Skeletal muscle satellite cell (primary cell): ENCODE measurements at regions not wholly inside any gene's neighbourhood (a gene's known extent, or its start where the extent isn't known, plus 50 kb on each side); places are given as distances from the start of the nearest gene placed in this dataset.
"Not testable (repeated sequence)": the region's sequence is repeated elsewhere in the genome, so short reads cannot be mapped to it uniquely, and the experiment has no call there.

Experiments
- H3K27me3 ChIP-seq: 2 replicates; pipeline ENCODE4 v1.7.0; 2013; ENCODE audit warnings: low read length; ENCODE audit not compliant: control insufficient read depth, insufficient read depth
- H3K36me3 ChIP-seq: 2 replicates; pipeline ENCODE4 v1.7.0; 2013; ENCODE audit warnings: mild to moderate bottlenecking, control low read depth, low read length; ENCODE audit not compliant: insufficient read depth
- H3K4me1 ChIP-seq: 2 replicates; pipeline ENCODE4 v1.7.0; 2013; ENCODE audit warnings: low read length; ENCODE audit not compliant: control insufficient read depth, insufficient read depth
- H3K4me2 ChIP-seq: 2 replicates; pipeline ENCODE4 v1.7.0; 2013; ENCODE audit warnings: mild to moderate bottlenecking, low read length
- H3K4me3 ChIP-seq: 2 replicates; pipeline ENCODE4 v1.7.0; 2013; ENCODE audit warnings: low read length
- H3K9ac ChIP-seq: 2 replicates; pipeline ENCODE4 v1.7.0; 2013; ENCODE audit warnings: mild to moderate bottlenecking, low read depth, low read length, moderate library complexity
- H3K9me3 ChIP-seq: replicated peaks from 2 replicates; pipeline ENCODE4 v1.7.0; 2013; ENCODE audit warnings: mild to moderate bottlenecking, control low read depth, low read length

- H3K9me3 ChIP-seq, result no peaks in the 10 kb centered on the region
- no peak overlapping the region for H3K9ac ChIP-seq
- no peaks in the 10 kb centered on the region for H3K4me1 ChIP-seq
- no peak overlapping the region for H3K4me2 ChIP-seq
- no peak overlapping the region for H3K4me3 ChIP-seq
- H3K27me3 ChIP-seq, result no peaks in the 10 kb centered on the region
- H3K36me3 ChIP-seq, result no peaks in the 10 kb centered on the region
Measured at GRCh38 chr7:15143936-15144335, 241.4 kb upstream of the DGKB start.

GRCh38 chr7:15143121-15143520, 240.6 kb upstream of the DGKB start:
- Histone ChIP-seq H3K4me1 (no peaks in the 10 kb centered on the region), H3K9ac (no peak overlapping the region), H3K27me3 (no peaks in the 10 kb centered on the region), H3K4me2 (no peak overlapping the region), H3K9me3 (no peaks in the 10 kb centered on the region), H3K36me3 (no peaks in the 10 kb centered on the region), H3K4me3 (no peak overlapping the region)

- Histone ChIP-seq H3K9me3 (no peaks in the 10 kb centered on the region), H3K27me3 (no peaks in the 10 kb centered on the region), H3K4me3 (no peak overlapping the region), H3K36me3 (no peaks in the 10 kb centered on the region), H3K4me1 (no peaks in the 10 kb centered on the region), H3K9ac (no peak overlapping the region), H3K4me2 (no peak overlapping the region)
Measured at GRCh38 chr7:15140431-15140830, 237.9 kb upstream of the DGKB start.

GRCh38 chr7:15131661-15132060, 229.1 kb upstream of the DGKB start:
- no peak overlapping the region for H3K9ac ChIP-seq
- no peaks in the 10 kb centered on the region for H3K36me3 ChIP-seq
- H3K9me3 ChIP-seq, result no peaks in the 10 kb centered on the region
- H3K27me3 ChIP-seq, result no peaks in the 10 kb centered on the region
- no peak overlapping the region for H3K4me3 ChIP-seq
- no peak overlapping the region for H3K4me2 ChIP-seq
- H3K4me1 ChIP-seq, result peaks cover 14% of the 10 kb centered on the region

- H3K9ac ChIP-seq, result no peak overlapping the region
- no peak overlapping the region for H3K4me3 ChIP-seq
- H3K9me3 ChIP-seq, result no peaks in the 10 kb centered on the region
- no peaks in the 10 kb centered on the region for H3K27me3 ChIP-seq
- no peaks in the 10 kb centered on the region for H3K36me3 ChIP-seq
- H3K4me2 ChIP-seq, result no peak overlapping the region
- peaks cover 14% of the 10 kb centered on the region for H3K4me1 ChIP-seq
Measured at GRCh38 chr7:15130666-15131541, 228.4 kb upstream of the DGKB start.

- no peak overlapping the region for H3K4me2 ChIP-seq
- no peak overlapping the region for H3K9ac ChIP-seq
- peaks cover 16% of the 10 kb centered on the region for H3K4me1 ChIP-seq
- H3K9me3 ChIP-seq, result no peaks in the 10 kb centered on the region
- H3K36me3 ChIP-seq, result no peaks in the 10 kb centered on the region
- no peaks in the 10 kb centered on the region for H3K27me3 ChIP-seq
- H3K4me3 ChIP-seq, result no peak overlapping the region
Measured at GRCh38 chr7:15128716-15129115, 226.2 kb upstream of the DGKB start.

GRCh38 chr7:15126653-15127052, 224.1 kb upstream of the DGKB start:
- not testable (repeated sequence) for H3K36me3 ChIP-seq, H3K9ac ChIP-seq, H3K27me3 ChIP-seq, H3K9me3 ChIP-seq, H3K4me2 ChIP-seq, H3K4me3 ChIP-seq
- peaks cover 25% of the 10 kb centered on the region for H3K4me1 ChIP-seq

GRCh38 chr7:15123901-15124300, 221.3 kb upstream of the DGKB start:
- Histone ChIP-seq H3K4me1 (peaks cover 12% of the 10 kb centered on the region), H3K9ac (no peak overlapping the region), H3K27me3 (no peaks in the 10 kb centered on the region), H3K9me3 (no peaks in the 10 kb centered on the region), H3K36me3 (no peaks in the 10 kb centered on the region), H3K4me2 (no peak overlapping the region), H3K4me3 (no peak overlapping the region)

GRCh38 chr7:15113752-15114151, 211.2 kb upstream of the DGKB start:
- H3K9me3 ChIP-seq, result no peaks in the 10 kb centered on the region

GRCh38 chr7:15105711-15106110, 203.2 kb upstream of the DGKB start:
- H3K4me2 ChIP-seq, result no peak overlapping the region
- H3K36me3 ChIP-seq, result no peaks in the 10 kb centered on the region
- no peaks in the 10 kb centered on the region for H3K4me1 ChIP-seq
- no peaks in the 10 kb centered on the region for H3K27me3 ChIP-seq
- no peak overlapping the region for H3K9ac ChIP-seq
- H3K9me3 ChIP-seq, result no peaks in the 10 kb centered on the region
- H3K4me3 ChIP-seq, result no peak overlapping the region

More at GRCh38 chr7:15113752-15114151, 211.2 kb upstream of the DGKB start:
- no peaks in the 10 kb centered on the region for H3K27me3 ChIP-seq
- H3K36me3 ChIP-seq, result no peaks in the 10 kb centered on the region
- H3K4me3 ChIP-seq, result no peak overlapping the region
- no peak overlapping the region for H3K4me2 ChIP-seq
- H3K9ac ChIP-seq, result no peak overlapping the region
- H3K4me1 ChIP-seq, result no peaks in the 10 kb centered on the region

- H3K27me3 ChIP-seq, result no peaks in the 10 kb centered on the region
Measured at GRCh38 chr7:15104411-15105092, 202.0 kb upstream of the DGKB start.

GRCh38 chr7:15099074-15099473, 196.5 kb upstream of the DGKB start:
- Histone ChIP-seq H3K27me3 (no peaks in the 10 kb centered on the region), H3K4me3 (no peak overlapping the region), H3K9me3 (no peaks in the 10 kb centered on the region)

More at GRCh38 chr7:15104411-15105092, 202.0 kb upstream of the DGKB start:
- no peaks in the 10 kb centered on the region for H3K4me1 ChIP-seq
- H3K9ac ChIP-seq, result no peak overlapping the region
- no peak overlapping the region for H3K4me3 ChIP-seq
- H3K36me3 ChIP-seq, result no peaks in the 10 kb centered on the region
- H3K9me3 ChIP-seq, result no peaks in the 10 kb centered on the region
- no peak overlapping the region for H3K4me2 ChIP-seq

More at GRCh38 chr7:15099074-15099473, 196.5 kb upstream of the DGKB start:
- Histone ChIP-seq H3K9ac (no peak overlapping the region), H3K4me2 (no peak overlapping the region), H3K36me3 (no peaks in the 10 kb centered on the region), H3K4me1 (no peaks in the 10 kb centered on the region)
